CD4-positive, alpha-beta T cell (primary cell): ENCODE measurements at regions not wholly inside any gene's neighbourhood (a gene's known extent, or its start where the extent isn't known, plus 50 kb on each side); places are given as distances from the start of the nearest gene placed in this dataset.

ENCODE experiments used
- ATAC-seq: fragments of 200-7000 bp; cut with Tn5 transposase; one replicate; pipeline ENCODE4 v1.10.0; 2022; ENCODE audit warnings: mild to moderate bottlenecking; ENCODE audit not compliant: poor library complexity
- CTCF ChIA-PET: fragments of 350-600 bp; sonication (Branson Sonifier 250); formaldehyde crosslinking; loops from one replicate; lab custom pipeline; 2021; ENCODE audit warnings: antibody characterized with exemption, inconsistent platforms; lab: Charles Lee
- POLR2A ChIA-PET: fragments of 350-600 bp; sonication (Branson Sonifier 250); formaldehyde crosslinking; loops from one replicate; lab custom pipeline; 2021; ENCODE audit warnings: antibody characterized with exemption, inconsistent platforms; lab: Charles Lee
- DNase-seq, 14 experiments: peaks; one replicate each; pipeline ENCODE4 v3.0.0-alpha.2; 2013 to 2020; ENCODE audit warnings: mixed read lengths in 2 of 14
- H3K27ac ChIP-seq, 2 donors: one replicate each; pipeline versions ENCODE4 v1.5.1 to v1.7.0; 2013; ENCODE audit warnings: low read length in 2 of 2, low read depth in 1 of 2, mild to moderate bottlenecking in 1 of 2
- H3K27me3 ChIP-seq, 2 experiments: 1 replicate in 1 of 2; 2 replicates in 1 of 2; pipeline versions ENCODE4 v1.6.1 to v1.7.0; 2013; ENCODE audit warnings: low read length in 2 of 2, control low read depth in 1 of 2, mild to moderate bottlenecking in 1 of 2, moderate library complexity in 1 of 2; ENCODE audit not compliant: insufficient read depth in 2 of 2, control insufficient read depth in 1 of 2
- H3K36me3 ChIP-seq: one replicate; pipeline ENCODE4 v1.6.1; 2013; ENCODE audit warnings: low read length, control low read depth; ENCODE audit not compliant: insufficient read depth
- H3K4me1 ChIP-seq: one replicate; pipeline ENCODE4 v1.6.1; 2013; ENCODE audit warnings: low read length, control low read depth; ENCODE audit not compliant: insufficient read depth
- H3K4me3 ChIP-seq: one replicate; pipeline ENCODE4 v1.5.1; 2013; ENCODE audit warnings: mild to moderate bottlenecking, low read length, moderate library complexity
- H3K9me3 ChIP-seq, 2 experiments: 1 replicate in 1 of 2; 2 replicates in 1 of 2; pipeline versions ENCODE4 v1.6.1 to v1.7.0; 2013; ENCODE audit warnings: low read length in 2 of 2, mild to moderate bottlenecking in 2 of 2, control low read depth in 1 of 2, moderate library complexity in 1 of 2; ENCODE audit not compliant: control insufficient read depth in 1 of 2, insufficient read depth in 1 of 2
- H3K27ac Mint-ChIP-seq: one replicate; pipeline ENCODE4 v1.8.0; 2020; ENCODE audit warnings: mixed read lengths
- H3K27me3 Mint-ChIP-seq: one replicate; pipeline ENCODE4 v1.8.0; 2021; ENCODE audit warnings: mixed read lengths
- H3K36me3 Mint-ChIP-seq: one replicate; pipeline ENCODE4 v1.8.0; 2021; ENCODE audit warnings: low read depth, mixed read lengths
- H3K4me1 Mint-ChIP-seq: one replicate; pipeline ENCODE4 v1.8.0; 2021; ENCODE audit warnings: low read depth, mixed read lengths
- H3K4me3 Mint-ChIP-seq: one replicate; pipeline ENCODE4 v1.8.0; 2020; ENCODE audit warnings: mild to moderate bottlenecking, mixed read lengths
- H3K9me3 Mint-ChIP-seq: one replicate; pipeline ENCODE4 v1.8.0; 2020; ENCODE audit warnings: mixed read lengths
- intact Hi-C, 2 experiments: fragments of 100-400 bp; cut with DNase I in 1 of 2; cut with micrococcal nuclease in 1 of 2; formaldehyde crosslinking; loops; one replicate each; pipeline versions ENCODE4 v1.15.1 to v1.9.0; 2023 to 2025; cut with DNase I, micrococcal nuclease
- TF ChIP-seq, protein P1 (sequence below): fragments of 200-600 bp; IDR thresholded peaks from one replicate; pipeline ENCODE4 v1.8.0; 2022; ENCODE audit warnings: antibody characterized with exemption, mild to moderate bottlenecking

DNA sequence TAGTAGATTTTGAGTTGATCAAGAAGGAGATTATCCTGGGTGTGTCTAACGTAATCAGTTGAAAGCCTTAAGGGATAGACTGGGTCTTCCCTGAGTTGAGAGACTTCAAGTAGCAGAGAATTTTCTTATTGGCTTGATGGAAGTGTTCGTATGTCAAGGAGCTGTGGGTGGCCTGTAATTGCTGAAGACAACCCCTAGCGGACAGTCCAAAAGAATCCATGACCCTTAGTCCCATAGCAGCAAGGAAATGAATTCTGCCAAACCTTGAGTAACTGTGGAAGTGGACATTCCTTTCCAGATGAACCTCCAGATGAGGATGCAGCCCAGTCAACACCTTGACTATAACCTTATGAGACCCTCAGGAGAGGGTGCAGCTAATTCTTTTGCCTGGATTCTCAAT lies 786.3 kb downstream of the SOCS6 start:
- Mint-ChIP-seq H3K4me1 (no peaks in the 10 kb centered on the region), H3K4me3 (no peak overlapping the region), H3K27ac (no peak overlapping the region), H3K9me3 (peaks cover 3% of the 10 kb centered on the region), H3K27me3 (no peaks in the 10 kb centered on the region), H3K36me3 (no peaks in the 10 kb centered on the region)
- H3K36me3 ChIP-seq, result no peaks in the 10 kb centered on the region
- no peaks in the 10 kb centered on the region for H3K4me1 ChIP-seq
- DNase-seq (no peak), ATAC-seq (no peak)
- H3K9me3 ChIP-seq, result no peaks in the 10 kb centered on the region
- H3K27ac ChIP-seq, result no peak overlapping the region
- ChIA-PET POLR2A (no interaction called here), CTCF (no interaction called here)
- TF ChIP-seq, protein P1, sequence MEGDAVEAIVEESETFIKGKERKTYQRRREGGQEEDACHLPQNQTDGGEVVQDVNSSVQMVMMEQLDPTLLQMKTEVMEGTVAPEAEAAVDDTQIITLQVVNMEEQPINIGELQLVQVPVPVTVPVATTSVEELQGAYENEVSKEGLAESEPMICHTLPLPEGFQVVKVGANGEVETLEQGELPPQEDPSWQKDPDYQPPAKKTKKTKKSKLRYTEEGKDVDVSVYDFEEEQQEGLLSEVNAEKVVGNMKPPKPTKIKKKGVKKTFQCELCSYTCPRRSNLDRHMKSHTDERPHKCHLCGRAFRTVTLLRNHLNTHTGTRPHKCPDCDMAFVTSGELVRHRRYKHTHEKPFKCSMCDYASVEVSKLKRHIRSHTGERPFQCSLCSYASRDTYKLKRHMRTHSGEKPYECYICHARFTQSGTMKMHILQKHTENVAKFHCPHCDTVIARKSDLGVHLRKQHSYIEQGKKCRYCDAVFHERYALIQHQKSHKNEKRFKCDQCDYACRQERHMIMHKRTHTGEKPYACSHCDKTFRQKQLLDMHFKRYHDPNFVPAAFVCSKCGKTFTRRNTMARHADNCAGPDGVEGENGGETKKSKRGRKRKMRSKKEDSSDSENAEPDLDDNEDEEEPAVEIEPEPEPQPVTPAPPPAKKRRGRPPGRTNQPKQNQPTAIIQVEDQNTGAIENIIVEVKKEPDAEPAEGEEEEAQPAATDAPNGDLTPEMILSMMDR, result no peak
- H3K4me3 ChIP-seq, result no peak overlapping the region
- H3K27me3 ChIP-seq, result no peaks in the 10 kb centered on the region
- intact Hi-C loops, result loop anchor here in 1 of 2 experiments (1.0 kb wide), 1 partner anchor 8 kb away; no protein-coding TSS in a partner anchor

GRCh38 chr18:71068338-71068737 lies 779.5 kb downstream of the SOCS6 start:
- CTCF ChIA-PET, result no interaction called here
- Histone ChIP-seq H3K27ac (no peak overlapping the region), H3K4me3 (no peak overlapping the region), H3K27me3 (no peaks in the 10 kb centered on the region), H3K9me3 (no peaks in the 10 kb centered on the region), H3K4me1 (no peaks in the 10 kb centered on the region), H3K36me3 (no peaks in the 10 kb centered on the region)
- no peaks in the 10 kb centered on the region for H3K9me3 Mint-ChIP-seq
- H3K4me3 Mint-ChIP-seq, result no peak overlapping the region
- TF ChIP-seq, protein P1, result no peak
- no peaks in the 10 kb centered on the region for H3K4me1 Mint-ChIP-seq
- DNase-seq, result no peak
- intact Hi-C loops, result no loop called here
- ATAC-seq, result no peak
- H3K27ac Mint-ChIP-seq, result no peak overlapping the region
- POLR2A ChIA-PET, result no interaction called here
- no peaks in the 10 kb centered on the region for H3K36me3 Mint-ChIP-seq
- H3K27me3 Mint-ChIP-seq, result no peaks in the 10 kb centered on the region

- Mint-ChIP-seq H3K4me1 (no peaks in the 10 kb centered on the region), H3K27ac (no peak overlapping the region), H3K9me3 (no peaks in the 10 kb centered on the region), H3K36me3 (no peaks in the 10 kb centered on the region), H3K27me3 (no peaks in the 10 kb centered on the region), H3K4me3 (no peak overlapping the region)
- intact Hi-C loops, result no loop called here
- no peaks in the 10 kb centered on the region for H3K9me3 ChIP-seq
- no peak for DNase-seq
- H3K27me3 ChIP-seq, result no peaks in the 10 kb centered on the region
- ChIA-PET POLR2A (no interaction called here), CTCF (no interaction called here)
- no peak for ATAC-seq
- H3K4me1 ChIP-seq, result no peaks in the 10 kb centered on the region
- TF ChIP-seq, protein P1, result no peak
- H3K27ac ChIP-seq, result no peak overlapping the region
- H3K36me3 ChIP-seq, result no peaks in the 10 kb centered on the region
- no peak overlapping the region for H3K4me3 ChIP-seq
Observed at GRCh38 chr18:71049893-71050292, 761.0 kb downstream of the SOCS6 start.
